ENCODE measurements at regions not wholly inside any gene's neighbourhood (a gene's known extent, or its start where the extent isn't known, plus 50 kb on each side); places are given as distances from the start of the nearest gene placed in this dataset.
"Not testable (repeated sequence)": the region's sequence is repeated elsewhere in the genome, so short reads cannot be mapped to it uniquely, and the experiment has no call there.

GRCh38 chr10:45513551-45513950, 139.5 kb downstream of the ALOX5 start:
- TF ChIP-seq REST (IDR thresholded peaks at IDR 0.05) (no peak), SP1 (IDR thresholded peaks at IDR 0.05) (no peak), GABPA (IDR thresholded peaks at IDR 0.05 in 1 of 2, conservative IDR thresholded peaks at IDR 0.05 in 1 of 2) (no peak), HNF4G (IDR thresholded peaks at IDR 0.05) (no peak), NR2F2 (IDR thresholded peaks at IDR 0.05) (no peak), FOXA2 (IDR thresholded peaks at IDR 0.05) (no peak), EGR1 (IDR thresholded peaks at IDR 0.05; ENCODE audit: low read depth in 2 of 2) (no peak), HNF4A (conservative IDR thresholded peaks at IDR 0.05) (no peak), YY1 (IDR thresholded peaks at IDR 0.05) (no peak), MAX (IDR thresholded peaks at IDR 0.05) (no peak), RXRA (IDR thresholded peaks at IDR 0.05) (no peak), ZBTB33 (IDR thresholded peaks at IDR 0.05) (no peak), RAD21 (IDR thresholded peaks at IDR 0.05) (no peak), ATF3 (IDR thresholded peaks at IDR 0.05) (no peak), TAF1 (conservative IDR thresholded peaks at IDR 0.05) (no peak), JUND (IDR thresholded peaks at IDR 0.05) (no peak), FOXA1 (IDR thresholded peaks at IDR 0.05) (no peak)
- TF ChIP-seq, protein P1, sequence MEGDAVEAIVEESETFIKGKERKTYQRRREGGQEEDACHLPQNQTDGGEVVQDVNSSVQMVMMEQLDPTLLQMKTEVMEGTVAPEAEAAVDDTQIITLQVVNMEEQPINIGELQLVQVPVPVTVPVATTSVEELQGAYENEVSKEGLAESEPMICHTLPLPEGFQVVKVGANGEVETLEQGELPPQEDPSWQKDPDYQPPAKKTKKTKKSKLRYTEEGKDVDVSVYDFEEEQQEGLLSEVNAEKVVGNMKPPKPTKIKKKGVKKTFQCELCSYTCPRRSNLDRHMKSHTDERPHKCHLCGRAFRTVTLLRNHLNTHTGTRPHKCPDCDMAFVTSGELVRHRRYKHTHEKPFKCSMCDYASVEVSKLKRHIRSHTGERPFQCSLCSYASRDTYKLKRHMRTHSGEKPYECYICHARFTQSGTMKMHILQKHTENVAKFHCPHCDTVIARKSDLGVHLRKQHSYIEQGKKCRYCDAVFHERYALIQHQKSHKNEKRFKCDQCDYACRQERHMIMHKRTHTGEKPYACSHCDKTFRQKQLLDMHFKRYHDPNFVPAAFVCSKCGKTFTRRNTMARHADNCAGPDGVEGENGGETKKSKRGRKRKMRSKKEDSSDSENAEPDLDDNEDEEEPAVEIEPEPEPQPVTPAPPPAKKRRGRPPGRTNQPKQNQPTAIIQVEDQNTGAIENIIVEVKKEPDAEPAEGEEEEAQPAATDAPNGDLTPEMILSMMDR (IDR thresholded peaks at IDR 0.05; ENCODE audit: low read depth, low read length, missing input control) = no peak
- H3K4me3 ChIP-seq (ENCODE audit: low read depth in 1 of 3, low read length in 3 of 3) = no peak overlapping the region
- no peak overlapping the region for H3K27ac ChIP-seq (ENCODE audit: low read depth in 1 of 2, low read length in 2 of 2)
- WGBS = 80% methylated on average over 3 of the region's 3 CpGs
- H3K27me3 ChIP-seq (ENCODE audit: control insufficient read depth in 4 of 4, insufficient read depth in 4 of 4, low read length in 3 of 4) = no peaks in the 10 kb centered on the region
- H3K9ac ChIP-seq (ENCODE audit: low read depth in 1 of 2, low read length in 2 of 2) = no peak overlapping the region
- peaks cover 0 to 2% (median 0%) of the 10 kb centered on the region in 4 donors for H3K36me3 ChIP-seq (ENCODE audit: control insufficient read depth in 4 of 4, insufficient read depth in 3 of 4, low read depth in 1 of 4, low read length in 3 of 4)
- no peak for DNase-seq (ENCODE audit: low spot score)
- H3K9me3 ChIP-seq (ENCODE audit: control insufficient read depth in 4 of 4, low read length in 3 of 4) = no peaks in the 10 kb centered on the region
- H3K4me1 ChIP-seq (ENCODE audit: control insufficient read depth in 4 of 4, insufficient read depth in 4 of 4, low read length in 3 of 4) = peaks cover 3 to 8% (median 5%) of the 10 kb centered on the region in 4 donors

DNA sequence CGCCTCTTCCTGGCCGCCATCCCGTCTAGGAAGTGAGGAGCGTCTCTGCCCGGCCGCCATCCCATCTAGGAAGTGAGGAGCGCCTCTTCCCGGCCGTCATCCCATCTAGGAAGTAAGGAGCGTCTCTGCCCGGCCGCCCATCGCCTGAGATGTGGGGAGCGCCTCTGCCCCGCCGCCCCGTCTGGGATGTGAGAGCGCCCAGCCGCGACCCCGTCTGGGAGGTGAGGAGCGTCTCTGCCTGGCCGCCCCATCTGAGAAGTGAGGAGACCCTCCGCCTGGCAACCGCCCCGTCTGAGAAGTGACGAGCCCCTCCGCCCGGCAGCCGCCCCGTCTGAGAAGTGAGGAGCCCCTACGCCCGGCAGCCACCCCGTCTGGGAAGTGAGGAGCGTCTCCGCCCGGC, 137.9 kb downstream of the ALOX5 start:
- H3K27ac ChIP-seq (ENCODE audit: low read depth in 1 of 2, low read length in 2 of 2); H3K9me3 ChIP-seq (ENCODE audit: control insufficient read depth in 4 of 4, low read length in 3 of 4); DNase-seq (ENCODE audit: low spot score); H3K9ac ChIP-seq (ENCODE audit: low read depth in 1 of 2, low read length in 2 of 2); H3K4me3 ChIP-seq (ENCODE audit: low read depth in 1 of 3, low read length in 3 of 3); H3K27me3 ChIP-seq (ENCODE audit: control insufficient read depth in 4 of 4, insufficient read depth in 4 of 4, low read length in 3 of 4); H3K36me3 ChIP-seq (ENCODE audit: control insufficient read depth in 4 of 4, insufficient read depth in 3 of 4, low read depth in 1 of 4, low read length in 3 of 4); H3K4me1 ChIP-seq (ENCODE audit: control insufficient read depth in 4 of 4, insufficient read depth in 4 of 4, low read length in 3 of 4): not testable (repeated sequence)
- WGBS = 98% methylated on average over 37 of the region's 37 CpGs

All from liver (tissue), 8 donors.